C4-2B (cell line): ENCODE measurements at regions not wholly inside any gene's neighbourhood (a gene's known extent, or its start where the extent isn't known, plus 50 kb on each side); places are given as distances from the start of the nearest gene placed in this dataset.

Experiments
- H3K27ac ChIP-seq: fragments of 450-650 bp; 2 replicates; pipeline ENCODE4 v1.5.1; 2017
- ZFX ChIP-seq: fragments of 450-650 bp; IDR thresholded peaks from 2 replicates; pipeline ENCODE4 v1.6.1; 2017
- TF ChIP-seq, protein P1 (sequence below): fragments of 450-650 bp; conservative IDR thresholded peaks from 2 replicates; pipeline ENCODE4 v1.5.1; 2017; ENCODE audit warnings: mild to moderate bottlenecking

DNA sequence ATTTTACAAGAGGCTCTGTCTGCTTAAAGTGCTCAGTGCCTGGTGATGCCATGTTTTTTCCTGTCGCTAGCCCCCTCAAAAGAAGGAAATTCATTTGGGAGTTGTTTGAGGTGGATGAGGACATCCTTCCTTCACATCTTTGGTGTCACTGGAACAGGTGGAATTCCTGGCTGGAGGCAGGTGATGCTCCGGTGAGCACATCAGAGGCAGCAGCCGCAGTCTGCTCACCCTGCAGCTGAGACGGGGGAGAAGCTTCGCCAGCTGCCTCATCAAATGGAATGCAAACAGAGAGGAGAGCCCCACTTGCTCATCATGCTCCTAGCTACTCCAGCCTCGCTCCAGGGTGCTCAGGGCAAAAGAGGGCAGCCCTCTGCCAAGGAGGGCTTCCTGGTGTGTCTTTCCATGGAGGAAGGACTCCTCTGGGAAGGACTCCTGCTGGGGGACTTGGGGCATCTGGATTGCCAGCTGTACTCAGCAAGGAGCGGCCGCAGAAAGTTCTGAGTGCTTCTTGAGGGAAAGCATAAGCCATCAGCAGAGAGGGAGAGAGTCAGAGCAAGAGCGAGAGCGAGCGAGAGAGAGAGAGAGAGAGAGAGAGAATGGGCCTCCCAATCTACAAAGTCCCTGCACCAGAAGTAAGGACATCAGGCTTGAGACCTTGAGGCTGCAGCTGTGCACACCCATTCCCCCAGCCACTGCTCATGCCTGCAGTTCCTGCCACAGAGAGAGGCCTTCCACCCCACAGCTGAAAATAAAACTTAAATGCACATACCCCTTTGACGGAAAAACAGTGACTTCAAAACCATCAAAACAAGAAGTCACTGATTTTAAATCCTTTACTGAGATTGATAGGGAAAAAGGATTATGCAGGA is 74.3 kb upstream of the UBL3 start:
- TF ChIP-seq, protein P1, sequence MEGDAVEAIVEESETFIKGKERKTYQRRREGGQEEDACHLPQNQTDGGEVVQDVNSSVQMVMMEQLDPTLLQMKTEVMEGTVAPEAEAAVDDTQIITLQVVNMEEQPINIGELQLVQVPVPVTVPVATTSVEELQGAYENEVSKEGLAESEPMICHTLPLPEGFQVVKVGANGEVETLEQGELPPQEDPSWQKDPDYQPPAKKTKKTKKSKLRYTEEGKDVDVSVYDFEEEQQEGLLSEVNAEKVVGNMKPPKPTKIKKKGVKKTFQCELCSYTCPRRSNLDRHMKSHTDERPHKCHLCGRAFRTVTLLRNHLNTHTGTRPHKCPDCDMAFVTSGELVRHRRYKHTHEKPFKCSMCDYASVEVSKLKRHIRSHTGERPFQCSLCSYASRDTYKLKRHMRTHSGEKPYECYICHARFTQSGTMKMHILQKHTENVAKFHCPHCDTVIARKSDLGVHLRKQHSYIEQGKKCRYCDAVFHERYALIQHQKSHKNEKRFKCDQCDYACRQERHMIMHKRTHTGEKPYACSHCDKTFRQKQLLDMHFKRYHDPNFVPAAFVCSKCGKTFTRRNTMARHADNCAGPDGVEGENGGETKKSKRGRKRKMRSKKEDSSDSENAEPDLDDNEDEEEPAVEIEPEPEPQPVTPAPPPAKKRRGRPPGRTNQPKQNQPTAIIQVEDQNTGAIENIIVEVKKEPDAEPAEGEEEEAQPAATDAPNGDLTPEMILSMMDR: peak; percentile 82
- TF ChIP-seq ZFX: no peak
- peak overlapping the region; percentile 98 for H3K27ac ChIP-seq

DNA sequence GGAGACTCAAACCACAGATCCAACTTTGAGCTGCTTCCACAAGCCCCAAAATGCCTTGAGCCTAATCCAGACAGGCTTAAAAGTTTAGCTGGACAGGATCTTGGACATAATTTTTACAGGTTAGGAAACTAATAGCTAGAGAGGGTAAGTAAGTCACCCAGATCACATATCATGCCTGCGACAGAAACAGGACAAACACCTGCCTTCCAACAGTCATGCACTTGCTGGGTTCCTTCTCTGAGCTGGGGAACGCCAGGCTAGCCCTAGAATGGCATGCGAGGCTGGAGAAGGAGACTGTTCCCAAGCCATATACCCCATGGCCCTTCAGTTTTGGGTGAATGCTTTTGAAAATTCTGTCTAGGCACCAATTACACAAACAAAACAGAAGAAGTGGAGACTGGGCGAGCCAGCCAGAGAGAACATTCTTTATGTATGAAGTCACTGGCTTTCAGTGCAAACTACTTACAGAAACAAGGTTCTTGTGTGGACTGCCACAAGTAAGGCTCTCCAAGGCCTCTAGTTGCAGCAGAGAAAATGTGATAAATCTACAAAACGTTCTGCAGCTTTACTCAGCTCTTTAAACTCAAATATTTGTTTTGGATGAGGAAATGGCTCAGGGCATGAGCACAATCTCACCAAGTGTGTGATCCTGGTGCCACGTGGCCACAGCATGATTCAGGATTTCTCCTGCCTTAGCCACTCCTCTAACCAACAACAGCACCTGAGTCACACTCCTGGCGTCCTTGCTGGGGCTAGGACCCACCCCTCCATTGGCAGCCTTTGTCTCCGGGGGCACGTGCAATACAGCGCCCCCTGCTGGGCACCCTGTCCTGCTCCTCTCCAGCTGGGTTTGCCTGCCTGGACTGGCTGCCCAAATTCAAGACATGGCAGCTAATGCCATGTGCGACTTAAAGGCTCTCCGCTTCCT is 73.4 kb upstream of the UBL3 start:
- H3K27ac ChIP-seq: peak overlapping the region; percentile 98
- TF ChIP-seq, protein P1: peak; percentile 100
- TF ChIP-seq ZFX: no peak

DNA sequence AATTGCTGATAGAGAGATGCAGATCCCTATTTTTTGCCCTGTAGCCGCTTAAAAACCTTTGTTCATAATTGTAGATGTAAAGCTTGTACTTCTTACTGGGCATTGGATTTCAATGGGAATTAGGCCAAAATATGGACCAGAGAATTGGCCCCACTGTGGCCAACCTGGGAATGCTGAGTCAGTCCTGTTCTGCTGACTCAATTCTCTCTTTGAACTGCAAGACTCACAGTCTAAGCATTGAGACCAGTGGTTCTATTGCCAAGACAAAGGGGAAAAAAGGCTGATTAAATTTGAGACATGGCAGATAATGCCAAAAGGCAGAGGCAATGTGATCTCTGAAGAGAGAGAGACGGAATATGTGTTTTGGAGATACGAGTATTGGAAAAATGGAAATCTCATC is 72.5 kb upstream of the UBL3 start:
- TF ChIP-seq, protein P1: no peak
- TF ChIP-seq ZFX: no peak
- peak overlapping the region; percentile 98 for H3K27ac ChIP-seq

DNA sequence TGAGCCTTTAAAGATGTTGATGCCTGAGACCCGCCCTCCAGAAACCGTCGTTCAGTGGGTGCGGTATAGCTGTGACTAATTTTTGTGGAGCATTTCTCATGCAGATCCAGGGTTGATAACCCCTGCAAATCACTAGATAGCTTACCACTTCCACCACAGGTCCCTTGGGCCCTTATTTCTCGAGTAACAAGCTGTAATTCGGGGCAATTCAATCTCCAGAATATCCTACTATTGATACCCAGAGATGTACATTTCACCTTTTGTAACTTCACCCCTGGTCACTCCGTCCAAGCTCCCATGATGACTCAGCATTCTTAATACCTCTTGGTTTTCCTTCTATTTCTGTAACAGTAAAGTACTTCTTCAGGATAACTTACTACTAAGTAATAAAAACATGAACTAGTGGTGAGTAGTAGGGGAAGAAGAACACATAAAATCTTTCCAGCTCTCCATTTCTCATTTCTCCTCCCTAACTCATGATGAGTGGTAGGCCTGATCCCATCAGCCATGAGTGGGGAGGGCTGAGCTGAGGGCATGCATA is 71.9 kb upstream of the UBL3 start:
- TF ChIP-seq ZFX: no peak
- TF ChIP-seq, protein P1: no peak
- peak overlapping the region; percentile 98 for H3K27ac ChIP-seq

DNA sequence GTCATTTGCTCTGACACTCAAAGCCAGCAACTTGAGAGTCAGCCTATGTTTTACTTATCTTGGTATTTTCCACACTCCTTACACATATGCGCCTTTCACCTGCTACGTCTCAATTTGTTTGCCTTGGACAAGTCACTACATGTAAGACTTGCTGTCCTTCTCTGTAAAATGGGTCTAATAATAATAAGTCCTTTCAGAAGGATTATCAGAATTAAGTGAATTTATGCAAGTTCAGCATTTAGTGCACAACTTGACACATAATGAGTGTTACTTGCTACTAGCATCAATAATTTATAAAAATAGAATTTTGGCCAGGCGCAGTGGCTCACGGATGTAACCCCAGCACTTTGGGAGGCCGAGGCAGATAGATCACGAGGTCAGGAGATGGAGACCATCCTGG is 71.1 kb upstream of the UBL3 start:
- peak overlapping the region; percentile 98 for H3K27ac ChIP-seq

DNA sequence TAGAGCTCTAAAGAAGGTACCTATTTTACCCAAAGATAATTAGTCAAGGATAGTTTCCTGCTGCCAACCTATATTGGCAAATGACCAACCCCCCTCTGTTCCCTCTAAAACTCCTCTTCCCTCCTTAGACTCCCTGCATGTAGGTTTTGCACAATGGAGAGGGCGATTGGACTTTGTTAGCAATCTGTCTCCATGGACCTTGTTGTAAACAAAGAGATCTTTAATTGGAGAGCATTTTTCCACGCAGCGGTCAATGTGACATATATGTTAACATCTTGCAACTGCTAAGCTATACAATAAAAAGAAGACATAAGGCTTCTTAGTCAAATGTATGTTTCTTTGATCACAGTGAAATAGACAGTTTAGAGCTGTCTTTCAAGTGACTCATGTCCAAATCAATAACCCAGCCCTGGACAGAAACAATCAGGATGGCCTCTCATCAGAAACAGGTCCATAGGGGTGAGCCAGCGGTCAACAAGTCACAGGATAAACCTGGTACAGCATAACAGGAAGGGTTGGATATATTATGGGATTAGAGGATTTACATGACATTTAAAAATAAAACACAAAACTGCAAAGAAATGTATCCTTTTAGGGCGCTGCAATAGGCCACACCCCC is 69.7 kb upstream of the UBL3 start:
- TF ChIP-seq, protein P1: no peak
- no peak for TF ChIP-seq ZFX
- H3K27ac ChIP-seq: peak overlapping the region; percentile 77; the same call in 1 of the 2 replicates

More for the DNA sequence above, 71.1 kb upstream of the UBL3 start:
- TF ChIP-seq, protein P1: no peak
- TF ChIP-seq ZFX: no peak
